H1 (cell line): ENCODE measurements at regions not wholly inside any gene's neighbourhood (a gene's known extent, or its start where the extent isn't known, plus 50 kb on each side); places are given as distances from the start of the nearest gene placed in this dataset.

Source experiments
- CTCF ChIA-PET: fragments of 300-600 bp; sonication (Branson Sonifier 250); formaldehyde crosslinking; loops from one replicate; lab custom pipeline; 2021; ENCODE audit not compliant: partially characterized antibody; lab: Charles Lee
- POLR2A ChIA-PET: fragments of 300-600 bp; sonication (Branson Sonifier 250); formaldehyde crosslinking; loops from one replicate; lab custom pipeline; 2021; ENCODE audit warnings: inconsistent platforms; ENCODE audit not compliant: partially characterized antibody; lab: Charles Lee
- DNase-seq, 2 experiments: peaks; one replicate each; pipeline versions ENCODE4 v3.0.0 to v3.0.0-alpha.2; 2010 to 2022; ENCODE audit warnings: low spot score in 2 of 2, low read depth in 1 of 2, mixed read lengths in 1 of 2
- FAIRE-seq: peaks from 2 replicates; lab custom pipeline; 2011; peaks lifted over from hg19 to GRCh38; lab: Jason Lieb, UNC
- H2AFZ ChIP-seq: 2 replicates; pipeline ENCODE4 v1.8.1; 2012; ENCODE audit warnings: low read length, inconsistent platforms
- H2AK5ac ChIP-seq: 2 replicates; pipeline ENCODE4 v1.6.1; 2013; ENCODE audit warnings: low read depth, low read length
- H2BK120ac ChIP-seq: replicated peaks from 2 replicates; pipeline ENCODE3; 2013; ENCODE audit warnings: low read depth, low read length, inconsistent platforms
- H2BK12ac ChIP-seq: 2 replicates; pipeline ENCODE4 v1.6.1; 2013; ENCODE audit warnings: low read depth, low read length
- H2BK15ac ChIP-seq: 2 replicates; pipeline ENCODE4 v1.6.1; 2013; ENCODE audit warnings: low read length
- H2BK20ac ChIP-seq: 2 replicates; pipeline ENCODE4 v1.6.1; 2013; ENCODE audit warnings: low read length
- H2BK5ac ChIP-seq: 2 replicates; pipeline ENCODE4 v1.6.1; 2013; ENCODE audit warnings: low read depth, low read length
- H3K14ac ChIP-seq: 2 replicates; pipeline ENCODE4 v1.6.1; 2013; ENCODE audit warnings: inconsistent platforms; ENCODE audit not compliant: insufficient read length
- H3K18ac ChIP-seq: 2 replicates; pipeline ENCODE4 v1.6.1; 2013; ENCODE audit warnings: low read length; ENCODE audit errors: extremely low read depth
- H3K23ac ChIP-seq: 2 replicates; pipeline ENCODE4 v1.6.1; 2013; ENCODE audit warnings: inconsistent platforms; ENCODE audit not compliant: insufficient read length
- H3K23me2 ChIP-seq: 2 replicates; pipeline ENCODE4 v1.6.1; 2013; ENCODE audit warnings: low read depth, low read length
- H3K27ac ChIP-seq: 2 replicates; pipeline ENCODE4 v1.6.1; 2011; ENCODE audit warnings: low read depth, low read length, inconsistent platforms
- H3K27me3 ChIP-seq, 4 experiments: replicated peaks in 1 of 4; 1 replicate in 1 of 4; 2 replicates in 3 of 4; pipeline versions ENCODE4 v1.6.1 to v1.8.1; 2011 to 2013; ENCODE audit warnings: low read length in 3 of 4, mild to moderate bottlenecking in 3 of 4, inconsistent platforms in 2 of 4, mixed read lengths in 2 of 4, moderate library complexity in 1 of 4; ENCODE audit not compliant: control insufficient read depth in 3 of 4, insufficient read depth in 3 of 4; ENCODE audit errors: extremely low read depth in 1 of 4
- H3K36me3 ChIP-seq, 4 experiments: 2 replicates each; pipeline versions ENCODE4 v1.6.1 to v1.8.1; 2011 to 2013; ENCODE audit warnings: mild to moderate bottlenecking in 4 of 4, low read length in 3 of 4, moderate library complexity in 2 of 4, control low read depth in 1 of 4, inconsistent platforms in 1 of 4; ENCODE audit not compliant: insufficient read depth in 4 of 4, control insufficient read depth in 2 of 4
- H3K4ac ChIP-seq: replicated peaks from 2 replicates; pipeline ENCODE3; 2013; ENCODE audit warnings: low read length, low read depth, mixed read lengths, inconsistent platforms; ENCODE audit not compliant: insufficient read length
- H3K4me1 ChIP-seq, 4 experiments: replicated peaks in 1 of 4; 1 replicate in 1 of 4; 2 replicates in 3 of 4; pipeline versions ENCODE4 v1.6.1 to v1.8.1; 2011 to 2013; ENCODE audit warnings: low read length in 3 of 4, inconsistent platforms in 2 of 4, mixed read lengths in 1 of 4; ENCODE audit not compliant: insufficient read depth in 4 of 4, control insufficient read depth in 3 of 4
- H3K4me2 ChIP-seq, 2 experiments: 2 replicates each; pipeline versions ENCODE4 v1.6.1 to v1.8.1; 2011 to 2013; ENCODE audit warnings: low read depth in 2 of 2, low read length in 2 of 2, control low read depth in 1 of 2, inconsistent platforms in 1 of 2, mild to moderate bottlenecking in 1 of 2; ENCODE audit not compliant: insufficient read depth in 1 of 2
- H3K4me3 ChIP-seq, 4 experiments: fragments of 200-600, 300-600 bp in 1 of 4; sonication (generic), shearing (Covaris generic), sonication (Bioruptor Twin) in 1 of 4; 2 replicates each; pipeline versions ENCODE4 v1.5.1 to v1.8.1; 2011 to 2016; ENCODE audit warnings: low read length in 4 of 4, low read depth in 3 of 4, control low read depth in 2 of 4, inconsistent platforms in 2 of 4, mild to moderate bottlenecking in 2 of 4, mixed read lengths in 1 of 4, moderate library complexity in 1 of 4; ENCODE audit not compliant: insufficient read depth in 2 of 4; ENCODE audit errors: extremely low read depth in 1 of 4
- H3K56ac ChIP-seq: replicated peaks from 2 replicates; pipeline ENCODE3; 2013; ENCODE audit warnings: low read depth, mild to moderate bottlenecking, mixed read lengths, low read length, inconsistent platforms; ENCODE audit not compliant: insufficient read length
- H3K79me1 ChIP-seq: 2 replicates; pipeline ENCODE4 v1.6.1; 2013; ENCODE audit warnings: low read depth, low read length, control low read depth
- H3K79me2 ChIP-seq, 2 experiments: 2 replicates each; pipeline versions ENCODE4 v1.6.1 to v1.8.1; 2012 to 2013; ENCODE audit warnings: low read length in 2 of 2, mild to moderate bottlenecking in 2 of 2, inconsistent platforms in 1 of 2; ENCODE audit not compliant: insufficient read depth in 2 of 2, control insufficient read depth in 1 of 2
- H3K9ac ChIP-seq, 4 experiments: replicated peaks in 1 of 4; 1 replicate in 1 of 4; 2 replicates in 3 of 4; pipeline versions ENCODE4 v1.6.1 to v1.8.1; 2011 to 2013; ENCODE audit warnings: low read depth in 3 of 4, low read length in 3 of 4, control low read depth in 2 of 4, mild to moderate bottlenecking in 2 of 4, moderate library complexity in 2 of 4, inconsistent platforms in 1 of 4; ENCODE audit errors: extremely low read depth in 1 of 4
- H3K9me3 ChIP-seq, 2 experiments: 2 replicates each; pipeline versions ENCODE4 v1.6.1 to v1.8.1; 2012 to 2013; ENCODE audit warnings: mild to moderate bottlenecking in 2 of 2, moderate library complexity in 2 of 2, control low read depth in 1 of 2, inconsistent platforms in 1 of 2, low read depth in 1 of 2, low read length in 1 of 2, mixed read lengths in 1 of 2; ENCODE audit not compliant: insufficient read depth in 2 of 2
- H4K20me1 ChIP-seq, 2 experiments: replicated peaks in 1 of 2; 2 replicates each; pipeline versions ENCODE3 to v1.8.1; 2011 to 2013; ENCODE audit warnings: inconsistent platforms in 2 of 2, low read length in 2 of 2, mild to moderate bottlenecking in 1 of 2; ENCODE audit not compliant: insufficient read depth in 2 of 2, control insufficient read depth in 1 of 2
- H4K5ac ChIP-seq: 2 replicates; pipeline ENCODE4 v1.6.1; 2013; ENCODE audit warnings: low read length, low read depth, mixed read lengths, inconsistent platforms; ENCODE audit not compliant: insufficient read length
- H4K8ac ChIP-seq: 2 replicates; pipeline ENCODE4 v1.8.0; 2013; ENCODE audit warnings: mild to moderate bottlenecking, moderate library complexity, low read length, inconsistent platforms; ENCODE audit not compliant: insufficient read depth; ENCODE audit errors: extremely low read depth
- H4K91ac ChIP-seq: replicated peaks from 2 replicates; pipeline ENCODE3; 2013; ENCODE audit warnings: low read length, mixed read lengths, inconsistent platforms; ENCODE audit not compliant: insufficient read length
- BCL11A ChIP-seq, 2 experiments: IDR thresholded peaks; one replicate each; pipeline ENCODE4 v1.6.1; 2011; ENCODE audit warnings: low read depth in 2 of 2, low read length in 2 of 2, mild to moderate bottlenecking in 2 of 2
- CBX8 ChIP-seq: fragments of 300-800, 300-1000 bp; sonication (generic); IDR thresholded peaks from 2 replicates; pipeline ENCODE4 v1.7.1; 2016; ENCODE audit warnings: low read depth, low read length, borderline replicate concordance
- E2F6 ChIP-seq: IDR thresholded peaks from 2 replicates; pipeline ENCODE4 v1.6.1; 2012; ENCODE audit warnings: inconsistent platforms
- JUN ChIP-seq: IDR thresholded peaks from 2 replicates; pipeline ENCODE4 v1.6.1; 2011; ENCODE audit warnings: low read depth, mild to moderate bottlenecking, improper control_type of control experiment, low read length
- JUND ChIP-seq: IDR thresholded peaks from 2 replicates; pipeline ENCODE4 v1.6.1; 2011; ENCODE audit warnings: mild to moderate bottlenecking, improper control_type of control experiment, low read length
- NRF1 ChIP-seq: IDR thresholded peaks from 2 replicates; pipeline ENCODE4 v1.6.1; 2011; ENCODE audit warnings: mild to moderate bottlenecking, low read depth, low read length, improper control_type of control experiment
- POLR2AphosphoS5 ChIP-seq: IDR thresholded peaks from 2 replicates; pipeline ENCODE4 v1.6.1; 2011; ENCODE audit warnings: low read depth, low read length
- POU5F1 ChIP-seq: IDR thresholded peaks from 2 replicates; pipeline ENCODE4 v1.6.1; 2011; ENCODE audit warnings: low read depth, mild to moderate bottlenecking, low read length, moderate library complexity
- RAD21 ChIP-seq, 2 experiments: IDR thresholded peaks in 1 of 2; conservative IDR thresholded peaks in 1 of 2; 2 replicates each; pipeline ENCODE4 v1.6.1; 2011; ENCODE audit warnings: low read depth in 2 of 2, low read length in 2 of 2, improper control_type of control experiment in 1 of 2, inconsistent platforms in 1 of 2, mild to moderate bottlenecking in 1 of 2, moderate library complexity in 1 of 2
- SP2 ChIP-seq: IDR thresholded peaks from 2 replicates; pipeline ENCODE4 v1.6.1; 2012; ENCODE audit warnings: mild to moderate bottlenecking, low read length, inconsistent platforms
- SRF ChIP-seq: IDR thresholded peaks from 2 replicates; pipeline ENCODE4 v1.6.1; 2011; ENCODE audit warnings: mild to moderate bottlenecking, low read depth, low read length, moderate library complexity
- USF2 ChIP-seq: IDR thresholded peaks from 2 replicates; pipeline ENCODE4 v1.6.1; 2011; ENCODE audit warnings: low read length, improper control_type of control experiment
- YY1 ChIP-seq: IDR thresholded peaks from 2 replicates; pipeline ENCODE4 v1.6.1; 2011; ENCODE audit warnings: low read depth, mild to moderate bottlenecking, low read length
- WGBS, 2 experiments: shearing (Covaris generic) in 1 of 2; methylation state at CpG; one replicate each; pipeline versions ENCODE4 v1.1.6 to v1.1.7; 2013 to 2015; ENCODE audit warnings: low lambda C conversion rate in 2 of 2, mixed read lengths in 2 of 2, inconsistent platforms in 1 of 2, low coverage in 1 of 2, missing lambda C conversion rate in 1 of 2; ENCODE audit not compliant: insufficient replicate concordance in 2 of 2, insufficient coverage in 1 of 2, insufficient read length in 1 of 2; ENCODE audit errors: extremely low coverage in 1 of 2, missing lambda C conversion rate in 1 of 2; 5-methylcytosine and 5-hydroxymethylcytosine counted together

- H2AK5ac ChIP-seq = no peak overlapping the region
- H3K14ac ChIP-seq = no peak overlapping the region
- H3K27ac ChIP-seq = no peak overlapping the region
- no peak overlapping the region for H2BK15ac ChIP-seq
- H3K56ac ChIP-seq = no peak overlapping the region
- H2BK12ac ChIP-seq = no peak overlapping the region
- CTCF ChIA-PET = interaction anchor here (0.8 to 1.3 kb wide), 9 partner anchors 10 to 92 kb away, joined by 3 to 4 read pairs (median 3); no protein-coding TSS in a partner anchor
- POLR2A ChIA-PET = no interaction called here
- 0 out of 2 replicates have a peak overlapping the region, but pooled peaks have one; percentile 47 for H4K8ac ChIP-seq
- no peak overlapping the region for H3K4me2 ChIP-seq
- WGBS, 2 experiments = 93% methylated on average over 4 of the region's 4 CpGs; no CpG with 5 or more reads in 1 of the 2 experiments
- H2BK5ac ChIP-seq = no peak overlapping the region
- H3K36me3 ChIP-seq = no peaks in the 10 kb centered on the region
- H3K23ac ChIP-seq = no peak overlapping the region
- 0 out of 2 replicates have a peak overlapping the region, but pooled peaks have one; percentile 3 for H2AFZ ChIP-seq
- DNase-seq (no peak), FAIRE-seq (no peak)
- H3K4me3 ChIP-seq = no peak overlapping the region
- H3K23me2 ChIP-seq = no peaks in the 10 kb centered on the region
- no peaks in the 10 kb centered on the region for H3K79me1 ChIP-seq
- no peaks in the 10 kb centered on the region for H3K27me3 ChIP-seq
- peaks cover 0 to 2% of the 10 kb centered on the region in 2 experiments; a peak in 1 of 4 replicates for H3K9me3 ChIP-seq
- no peaks in the 10 kb centered on the region for H4K20me1 ChIP-seq
- H3K79me2 ChIP-seq = no peaks in the 10 kb centered on the region
- no peak overlapping the region for H3K18ac ChIP-seq
- no peaks in the 10 kb centered on the region for H3K4me1 ChIP-seq
- no peak overlapping the region for H2BK120ac ChIP-seq
- H4K91ac ChIP-seq = no peak overlapping the region
- H4K5ac ChIP-seq = no peak overlapping the region
- no peak overlapping the region for H3K9ac ChIP-seq
- H2BK20ac ChIP-seq = no peak overlapping the region
- no peak overlapping the region for H3K4ac ChIP-seq
- no peak for TF ChIP-seq SP2
- no peak for TF ChIP-seq RAD21 (IDR thresholded peaks at IDR 0.05 in 1 of 2, conservative IDR thresholded peaks at IDR 0.05 in 1 of 2; ENCODE audit: low read depth in 2 of 2, low read length in 2 of 2)
- no peak for TF ChIP-seq E2F6
- no peak for TF ChIP-seq SRF
- no peak for TF ChIP-seq POU5F1
- TF ChIP-seq NRF1 = no peak
- TF ChIP-seq JUN = no peak
- TF ChIP-seq JUND = no peak
- TF ChIP-seq YY1 = no peak
- TF ChIP-seq USF2 = no peak
- TF ChIP-seq CBX8 = no peak
- TF ChIP-seq BCL11A (IDR thresholded peaks at IDR 0.05; ENCODE audit: low read depth in 2 of 2, low read length in 2 of 2) = no peak
- no peak for TF ChIP-seq POLR2AphosphoS5
These were observed 66.7 kb upstream of the ESR1 start for GRCh38 chr6:151740820-151741219.
